8988T (cell line): ENCODE measurements at regions not wholly inside any gene's neighbourhood (a gene's known extent, or its start where the extent isn't known, plus 50 kb on each side); places are given as distances from the start of the nearest gene placed in this dataset.

Experiments
- DNase-seq: peaks from one replicate; pipeline ENCODE4 v3.0.0; 2011

DNA sequence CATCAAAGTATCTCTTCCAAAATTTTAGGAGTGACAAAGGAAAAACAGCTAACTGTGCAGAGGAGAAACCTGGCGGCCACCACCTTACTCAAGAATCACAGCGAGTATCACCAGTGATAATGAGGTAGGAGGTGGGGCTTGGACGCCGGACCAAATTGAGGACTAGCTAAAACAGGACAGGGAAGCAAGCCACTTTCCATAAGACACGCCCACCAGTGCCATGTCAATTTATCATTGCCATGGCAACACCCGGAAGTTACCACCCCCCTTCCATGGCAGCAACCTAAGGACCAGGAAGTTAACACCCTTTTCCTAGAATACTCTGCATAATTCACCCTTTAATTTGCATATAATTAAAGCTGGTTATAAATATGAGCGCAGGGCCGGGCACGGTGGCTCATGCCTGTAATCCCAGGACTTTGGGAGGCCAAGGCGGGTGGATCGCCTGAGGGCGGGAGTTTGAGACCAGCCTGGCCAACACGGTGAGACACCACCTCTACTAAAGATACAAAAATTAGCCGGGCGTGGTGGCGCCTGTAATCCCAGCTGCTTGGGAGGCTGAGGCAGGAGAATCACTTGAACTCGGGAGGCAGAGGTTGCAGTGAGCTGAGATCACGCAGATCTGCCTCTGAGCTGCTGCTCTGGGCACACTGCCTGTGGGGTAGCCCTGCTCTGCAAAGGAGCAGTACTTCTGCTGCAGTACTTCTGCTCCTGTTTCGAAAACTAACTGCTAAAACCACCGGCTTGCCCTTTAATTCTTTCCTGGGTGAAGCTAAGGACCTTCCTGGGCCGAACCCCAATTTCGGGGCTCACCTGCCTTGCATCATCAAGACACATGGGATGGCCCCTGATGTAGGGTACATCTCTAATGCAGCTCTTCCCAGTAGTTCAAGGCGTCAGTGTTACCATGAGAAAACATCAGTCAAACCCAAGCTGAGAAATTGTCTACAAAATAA lies 116.7 kb downstream of the HMX1 start:
- DNase-seq: no peak

DNA sequence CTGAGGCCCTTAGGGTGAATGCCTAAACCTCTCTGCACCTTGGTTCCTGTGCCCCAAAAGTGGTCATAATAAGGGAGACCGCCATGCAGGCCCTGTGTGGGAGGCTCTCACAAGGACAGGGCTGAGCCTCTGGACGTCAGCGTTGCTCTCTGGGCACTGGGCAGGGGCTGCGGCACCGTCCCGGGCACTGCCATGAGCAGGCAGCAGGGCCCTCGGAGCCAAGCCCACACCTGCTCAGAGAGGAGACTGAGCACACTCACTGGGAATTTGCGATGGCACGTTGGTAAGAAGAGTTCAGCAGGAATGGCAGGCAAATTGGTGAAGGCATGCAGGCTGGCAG lies 123.4 kb downstream of the HMX1 start:
- DNase-seq: peak; percentile 2

- peak; percentile 7 for DNase-seq
Observed at GRCh38 chr4:8747467-8748235, 124.0 kb downstream of the HMX1 start.

DNA sequence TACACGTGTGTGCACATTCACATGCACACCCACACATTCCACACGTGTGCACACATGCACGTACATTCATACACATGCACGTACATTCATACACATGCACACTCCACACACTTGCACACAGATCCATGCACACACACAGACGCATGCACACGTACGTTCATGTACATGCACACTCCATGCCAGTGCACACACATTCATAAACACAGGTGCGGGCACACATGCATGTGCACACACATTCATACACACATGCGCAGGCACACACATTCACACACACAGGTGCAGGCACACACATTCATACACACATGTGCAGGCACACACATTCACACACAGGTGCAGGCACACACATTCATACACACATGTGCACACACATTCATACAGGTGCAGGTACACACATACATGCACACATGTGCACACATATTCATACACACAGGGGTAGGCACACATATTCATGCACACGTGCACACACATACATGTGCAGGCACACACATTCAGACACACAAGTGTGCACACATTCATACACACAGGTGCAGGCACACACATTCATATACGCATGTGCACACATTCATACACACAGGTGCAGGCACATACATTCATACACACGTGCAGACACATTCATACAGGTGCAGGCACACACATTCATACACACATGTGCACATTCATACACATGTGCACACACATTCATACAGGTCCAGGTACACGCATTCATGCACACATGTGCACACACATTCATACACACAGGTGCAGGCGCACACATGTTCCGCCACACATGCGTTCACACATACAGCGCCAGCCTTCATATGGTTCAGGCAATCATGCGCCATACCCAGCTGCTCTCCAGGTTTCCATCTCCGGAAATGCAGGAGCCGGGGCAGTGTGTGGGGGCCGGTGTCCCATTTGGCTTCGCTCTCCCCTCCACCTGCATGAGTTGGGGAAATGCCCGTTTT lies 124.8 kb downstream of the HMX1 start:
- DNase-seq: peak; percentile 2

DNA sequence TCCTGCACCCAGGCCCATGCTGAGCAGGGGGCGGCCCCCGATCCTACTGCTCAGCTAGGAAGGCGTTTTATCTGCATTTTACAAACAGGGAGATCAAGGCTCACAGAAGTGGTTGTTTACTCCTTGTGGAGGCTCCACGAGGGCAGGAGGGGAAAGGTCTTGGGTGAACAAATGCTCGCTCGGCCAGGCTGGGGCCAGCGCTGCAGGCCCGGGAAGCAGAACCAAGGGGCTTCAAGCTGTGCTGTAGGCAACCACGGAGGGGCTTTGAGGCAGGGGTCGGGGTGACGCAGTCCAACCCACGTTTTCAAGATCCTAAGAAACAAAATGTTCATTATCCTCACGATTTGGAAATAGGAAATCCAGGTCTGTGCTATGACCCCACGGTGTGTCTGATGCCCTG lies 125.8 kb downstream of the HMX1 start:
- no peak for DNase-seq

DNA sequence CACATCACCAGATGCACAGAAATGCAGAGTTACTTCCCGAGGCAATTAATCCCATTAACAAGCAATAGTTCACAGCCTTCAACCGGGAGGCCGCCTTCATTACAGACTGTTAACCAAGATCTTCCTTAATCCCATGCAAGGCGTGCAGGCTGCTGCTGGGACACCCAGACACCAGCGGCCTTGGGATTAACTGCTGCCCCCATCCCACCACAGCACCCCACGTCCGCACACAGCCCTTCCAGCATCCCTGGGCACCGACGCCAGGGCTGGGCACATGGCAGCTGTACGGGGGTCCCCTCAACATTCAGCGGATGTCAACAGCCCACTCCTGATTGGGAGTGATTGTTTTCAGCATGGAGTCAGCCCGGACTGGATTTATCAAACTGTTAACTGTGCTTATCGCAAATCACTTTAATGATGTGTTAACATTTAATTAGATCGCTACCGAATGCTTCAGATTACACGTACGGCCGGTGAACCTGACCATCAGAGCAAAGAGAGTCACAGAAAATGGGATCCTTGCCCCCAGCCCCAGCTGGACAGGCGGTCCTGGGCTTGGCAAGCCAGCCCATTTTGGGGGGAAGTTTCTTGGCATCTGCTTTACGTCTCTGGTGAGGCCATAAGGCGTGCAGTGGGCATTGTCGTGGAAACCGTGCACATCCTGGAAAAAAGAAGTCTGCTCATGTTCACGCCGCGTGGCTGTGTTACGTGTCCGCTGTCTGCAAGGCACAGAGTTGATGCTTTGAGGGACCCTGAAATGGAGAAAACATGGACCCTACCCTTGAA lies 126.4 kb downstream of the HMX1 start:
- no peak for DNase-seq

- DNase-seq: no peak
Observed at GRCh38 chr4:8744083-8744805, 127.4 kb downstream of the HMX1 start.

DNA sequence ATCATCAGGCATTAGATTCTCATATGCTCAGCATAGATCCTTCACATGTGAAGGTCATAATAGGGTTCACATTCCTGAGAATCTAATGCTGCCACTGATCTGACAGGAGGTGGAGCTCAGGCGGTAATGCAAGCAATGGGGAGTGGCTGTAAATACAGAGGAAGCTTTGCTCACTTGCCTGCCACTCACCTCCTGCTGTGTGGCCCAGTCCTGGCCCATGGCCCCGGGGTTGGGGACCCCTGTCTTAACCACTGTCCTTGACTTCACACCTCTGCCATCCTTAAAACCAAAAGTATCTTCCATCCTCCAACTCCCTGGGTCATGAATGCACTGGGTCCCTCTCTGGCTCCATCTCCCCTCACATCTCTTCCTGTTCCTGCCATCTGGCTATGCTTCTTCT lies 129.1 kb downstream of the HMX1 start:
- no peak for DNase-seq

GRCh38 chr4:8741513-8742226 lies 130.0 kb downstream of the HMX1 start:
- DNase-seq: no peak

- DNase-seq: no peak
Observed at GRCh38 chr4:8740666-8741395, 130.8 kb downstream of the HMX1 start.

DNA sequence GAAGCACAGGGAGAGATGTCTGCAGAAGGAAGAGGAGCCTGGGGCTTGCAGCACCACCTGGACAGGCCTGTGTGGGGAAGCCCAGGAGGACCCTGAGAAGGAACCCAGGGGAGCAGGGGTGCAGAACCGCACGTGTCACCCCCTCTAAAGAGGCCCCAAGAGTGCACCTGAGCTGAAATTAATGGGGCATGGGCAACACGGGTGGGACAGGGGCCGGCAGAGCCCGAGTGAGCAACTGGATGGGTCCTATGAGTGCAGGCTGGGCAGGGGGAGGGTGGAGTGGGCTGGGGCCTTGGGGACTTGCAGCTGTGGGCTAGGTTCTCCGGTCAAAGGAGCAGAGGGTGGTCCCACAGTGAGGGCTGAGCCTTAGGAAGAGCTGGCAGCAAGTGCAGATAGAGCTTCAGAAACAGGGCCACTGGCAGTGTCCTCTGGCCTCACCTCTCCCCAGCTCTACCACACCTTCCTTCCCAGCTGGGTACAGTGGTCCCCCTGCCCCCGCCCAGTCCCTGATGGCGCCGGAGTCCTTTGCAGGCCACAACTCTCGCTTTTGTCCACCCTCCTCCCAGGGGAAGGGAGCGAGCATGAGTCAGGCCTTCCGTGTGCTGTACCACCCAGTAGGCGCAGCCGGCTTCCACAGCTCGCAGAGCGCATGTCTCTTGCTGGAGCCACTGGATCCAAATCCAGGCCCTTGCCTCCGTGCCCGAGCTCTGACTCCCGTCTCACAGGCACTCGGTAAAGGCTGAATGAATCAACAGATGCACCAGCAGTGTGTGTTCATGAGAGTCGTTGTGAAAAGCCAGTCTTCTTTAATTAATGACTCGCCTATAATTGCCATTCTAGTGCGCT lies 131.6 kb downstream of the HMX1 start:
- no peak for DNase-seq

DNA sequence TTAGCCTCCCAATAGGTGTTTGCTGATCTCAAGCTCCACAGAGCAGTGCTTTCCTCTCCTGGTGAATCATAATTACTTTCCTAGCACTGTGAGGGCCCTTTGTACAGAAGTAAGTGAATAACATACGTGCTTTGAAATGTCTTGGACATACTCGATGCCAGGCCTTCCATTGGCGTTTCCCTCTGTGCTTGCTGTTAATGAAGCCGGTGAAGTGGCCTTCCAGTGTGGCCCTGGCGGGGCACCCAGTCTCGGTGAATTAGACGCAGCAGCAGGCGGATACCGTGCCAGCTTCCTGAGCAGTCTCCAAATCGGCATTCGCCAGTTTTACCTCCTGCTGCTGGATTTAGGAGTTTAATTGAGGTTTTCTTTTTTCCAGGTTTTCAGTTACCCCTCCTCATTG lies 132.3 kb downstream of the HMX1 start:
- DNase-seq: no peak

DNA sequence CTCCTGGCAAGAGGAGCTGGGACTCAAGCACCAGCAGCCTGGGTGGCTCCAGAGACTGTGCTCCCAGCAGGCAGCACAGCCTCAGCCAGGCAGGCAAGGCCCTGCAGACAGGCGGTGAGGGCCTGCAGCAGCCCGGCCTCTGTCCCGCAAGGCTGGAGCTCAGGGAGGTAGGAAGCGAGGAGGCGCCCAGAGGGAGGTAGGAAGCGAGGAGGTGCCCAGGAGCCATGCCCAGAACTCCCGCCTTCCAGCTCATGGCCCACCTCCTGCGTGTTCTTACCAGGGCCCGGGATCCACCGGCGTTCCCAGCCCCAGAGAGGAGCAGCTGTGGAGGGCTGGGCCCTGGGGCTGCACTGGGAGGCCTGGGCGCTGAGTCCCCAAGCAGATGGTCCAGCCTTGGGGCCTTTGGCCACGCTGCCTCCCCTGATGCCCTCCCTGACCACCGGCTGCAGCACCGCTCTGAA lies 133.1 kb downstream of the HMX1 start:
- no peak for DNase-seq

DNA sequence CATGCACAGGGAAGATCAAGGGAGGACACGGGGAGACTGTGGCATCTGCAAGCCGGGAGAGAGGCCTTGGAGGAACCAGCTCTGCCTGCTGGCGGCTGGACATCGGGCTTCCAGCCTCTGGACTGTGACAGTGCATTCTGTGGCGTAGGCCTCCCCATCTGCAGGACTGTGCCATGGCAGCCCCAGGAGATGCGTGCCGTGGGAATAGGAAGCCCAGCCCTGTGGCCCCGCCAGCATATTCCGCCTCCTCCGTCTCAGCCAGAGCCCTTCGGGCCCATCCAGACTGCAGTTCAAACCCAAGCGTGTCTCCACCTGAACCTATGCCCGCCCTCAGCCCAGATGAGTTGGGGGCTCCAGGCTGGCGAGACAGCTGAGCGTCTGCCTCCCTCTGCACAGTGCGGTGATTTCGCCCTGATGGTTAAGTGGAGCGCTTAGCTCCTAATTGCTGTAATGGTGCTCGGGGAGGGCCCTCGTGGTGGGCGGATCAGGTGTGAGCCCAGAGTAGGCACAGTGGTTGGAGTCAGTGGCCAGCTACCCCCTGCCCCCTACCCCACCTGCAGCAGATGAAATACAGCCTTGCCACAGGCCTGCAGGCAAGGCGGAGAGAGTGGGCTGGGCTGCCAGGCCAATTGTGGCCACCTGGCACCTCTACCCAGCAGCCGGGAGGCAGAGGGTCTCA lies 133.9 kb downstream of the HMX1 start:
- DNase-seq: no peak

- DNase-seq: no peak
Observed at GRCh38 chr4:8737075-8737474, 134.6 kb downstream of the HMX1 start.

GRCh38 chr4:8736090-8736825 lies 135.4 kb downstream of the HMX1 start:
- no peak for DNase-seq

- DNase-seq: no peak
Observed at GRCh38 chr4:8735236-8736089, 136.2 kb downstream of the HMX1 start.
